WTC11 (cell line): ENCODE measurements at regions not wholly inside any gene's neighbourhood (a gene's known extent, or its start where the extent isn't known, plus 50 kb on each side); places are given as distances from the start of the nearest gene placed in this dataset.

Source experiments
- ATAC-seq: fragments of 200-7000 bp; cut with Tn5 transposase; 2 replicates; pipeline ENCODE4 v1.10.0; 2021; ENCODE audit warnings: mild to moderate bottlenecking, moderate library complexity
- CTCF ChIA-PET: fragments of 300-600 bp; sonication (Branson Sonifier 250); formaldehyde crosslinking; loops from one replicate; lab custom pipeline; 2021; ENCODE audit warnings: antibody characterized with exemption; lab: Charles Lee
- POLR2A ChIA-PET: fragments of 350-600 bp; sonication (Branson Sonifier 250); formaldehyde crosslinking; loops from one replicate; lab custom pipeline; 2021; ENCODE audit warnings: antibody characterized with exemption; lab: Charles Lee
- DNase-seq: peaks from one replicate; pipeline ENCODE4 v3.0.0; 2021; ENCODE audit warnings: low spot score
- H3K27ac Mint-ChIP-seq: 2 replicates; pipeline ENCODE4 v1.8.0; 2021; ENCODE audit warnings: mixed read lengths
- H3K27me3 Mint-ChIP-seq: 2 replicates; pipeline ENCODE4 v1.8.0; 2021; ENCODE audit warnings: low read depth, mild to moderate bottlenecking, moderate library complexity, mixed read lengths
- H3K36me3 Mint-ChIP-seq: 2 replicates; pipeline ENCODE4 v1.8.0; 2021; ENCODE audit warnings: mixed read lengths
- H3K4me1 Mint-ChIP-seq: 2 replicates; pipeline ENCODE4 v1.8.0; 2022; ENCODE audit warnings: mixed read lengths
- H3K4me3 Mint-ChIP-seq: 2 replicates; pipeline ENCODE4 v1.8.0; 2021; ENCODE audit warnings: mild to moderate bottlenecking, moderate library complexity, mixed read lengths
- H3K9me3 Mint-ChIP-seq: 2 replicates; pipeline ENCODE4 v1.8.0; 2021; ENCODE audit warnings: mixed read lengths
- CBFB ChIP-seq: sonication (generic); formaldehyde crosslinking; IDR thresholded peaks from 2 replicates; pipeline ENCODE4 v1.8.1; 2022; ENCODE audit warnings: mild to moderate bottlenecking, low read depth, missing genetic modification reagents
- CREB1 ChIP-seq: sonication (generic); formaldehyde crosslinking; IDR thresholded peaks from 2 replicates; pipeline ENCODE4 v1.8.0; 2023; ENCODE audit warnings: mild to moderate bottlenecking, missing genetic modification reagents
- GRHL2 ChIP-seq: fragments of 250-450 bp; sonication (Bioruptor Pico); IDR thresholded peaks from 2 replicates; pipeline ENCODE4 v1.8.0; 2022; ENCODE audit warnings: mild to moderate bottlenecking, moderate library complexity; ENCODE audit not compliant: insufficient replicate concordance, severe bottlenecking
- JUN ChIP-seq: sonication (generic); formaldehyde crosslinking; IDR thresholded peaks from 2 replicates; pipeline ENCODE4 v1.8.0; 2023; ENCODE audit warnings: mild to moderate bottlenecking, missing genetic modification reagents
- NFE2L1 ChIP-seq: sonication (generic); formaldehyde crosslinking; IDR thresholded peaks from 2 replicates; pipeline ENCODE4 v1.8.1; 2023; ENCODE audit warnings: missing genetic modification reagents
- NR3C1 ChIP-seq: sonication (generic); formaldehyde crosslinking; conservative IDR thresholded peaks from 2 replicates; pipeline ENCODE4 v1.8.1; 2023; ENCODE audit warnings: low read depth, mild to moderate bottlenecking, missing genetic modification reagents
- RELA ChIP-seq: sonication (generic); formaldehyde crosslinking; IDR thresholded peaks from 2 replicates; pipeline ENCODE4 v1.8.1; 2022; ENCODE audit warnings: missing genetic modification reagents, mild to moderate bottlenecking, borderline replicate concordance
- ZNF219 ChIP-seq: sonication (generic); formaldehyde crosslinking; IDR thresholded peaks from 2 replicates; pipeline ENCODE4 v1.8.0; 2023; ENCODE audit warnings: missing genetic modification reagents, mild to moderate bottlenecking, borderline replicate concordance
- ZNF263 ChIP-seq: sonication (generic); formaldehyde crosslinking; IDR thresholded peaks from 2 replicates; pipeline ENCODE4 v1.8.1; 2022; ENCODE audit warnings: low read depth, mild to moderate bottlenecking, moderate library complexity, missing genetic modification reagents
- ZNF317 ChIP-seq: sonication (generic); formaldehyde crosslinking; IDR thresholded peaks from 2 replicates; pipeline ENCODE4 v1.8.1; 2023; ENCODE audit warnings: low read depth, mild to moderate bottlenecking, moderate library complexity, missing genetic modification reagents, borderline replicate concordance
- ZNF671 ChIP-seq: fragments of 250-450 bp; sonication (Bioruptor Pico); IDR thresholded peaks from 2 replicates; pipeline ENCODE4 v1.8.0; 2021; ENCODE audit warnings: mild to moderate bottlenecking
- TF ChIP-seq, protein P1 (sequence below): sonication (generic); formaldehyde crosslinking; IDR thresholded peaks from 2 replicates; pipeline ENCODE4 v1.8.0; 2022; ENCODE audit warnings: missing genetic modification reagents
- TF ChIP-seq, protein P2 (sequence below): fragments of 250-450 bp; sonication (Bioruptor Pico); conservative IDR thresholded peaks from 2 replicates; pipeline ENCODE4 v1.9.0; 2021; ENCODE audit warnings: mild to moderate bottlenecking
- TF ChIP-seq, protein P3 (sequence below): sonication (generic); formaldehyde crosslinking; IDR thresholded peaks from 2 replicates; pipeline ENCODE4 v1.8.1; 2023; ENCODE audit warnings: mild to moderate bottlenecking, missing genetic modification reagents, borderline replicate concordance
- TF ChIP-seq, protein P4 (sequence below): sonication (generic); formaldehyde crosslinking; IDR thresholded peaks from 2 replicates; pipeline ENCODE4 v1.8.1; 2022; ENCODE audit warnings: low read depth, missing genetic modification reagents, borderline replicate concordance
- TF ChIP-seq, protein P5 (sequence below): sonication (generic); formaldehyde crosslinking; IDR thresholded peaks from 2 replicates; pipeline ENCODE4 v1.8.1; 2022; ENCODE audit warnings: mild to moderate bottlenecking, moderate library complexity, missing genetic modification reagents
- TF ChIP-seq, protein P6 (sequence below): sonication (generic); formaldehyde crosslinking; IDR thresholded peaks from 2 replicates; pipeline ENCODE4 v1.8.1; 2023; ENCODE audit warnings: mild to moderate bottlenecking, missing genetic modification reagents, moderate library complexity

DNA sequence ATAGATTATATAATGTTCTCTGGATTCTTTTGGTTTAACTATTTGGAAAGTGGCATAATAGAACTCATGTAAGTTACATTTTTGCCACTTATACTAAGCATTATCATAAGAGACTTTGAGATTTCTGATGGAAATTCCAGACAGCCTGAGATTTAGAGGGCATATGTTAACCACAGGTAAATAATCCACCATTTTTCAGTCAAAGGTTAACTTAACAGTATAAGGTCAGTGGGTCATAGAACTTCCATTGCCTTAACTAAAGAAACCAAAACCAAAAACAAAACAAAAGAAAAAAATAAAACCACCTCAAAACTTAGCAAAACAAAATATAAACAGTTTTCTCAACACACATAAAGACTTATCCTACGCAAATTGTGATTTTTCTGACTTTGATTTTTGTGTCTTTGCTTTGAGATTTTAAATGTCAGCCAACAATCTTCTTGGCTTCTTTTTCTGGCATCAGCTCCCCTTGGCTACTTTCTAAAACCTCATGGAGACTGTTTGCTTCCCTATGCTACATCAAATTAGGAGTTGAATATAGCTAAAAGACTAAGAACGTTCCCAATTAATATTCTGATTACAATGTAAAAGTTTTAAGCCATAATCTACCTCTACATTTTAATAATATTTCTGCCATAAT is 430.1 kb upstream of the DAB2 start (continued):
- TF ChIP-seq, protein P1, sequence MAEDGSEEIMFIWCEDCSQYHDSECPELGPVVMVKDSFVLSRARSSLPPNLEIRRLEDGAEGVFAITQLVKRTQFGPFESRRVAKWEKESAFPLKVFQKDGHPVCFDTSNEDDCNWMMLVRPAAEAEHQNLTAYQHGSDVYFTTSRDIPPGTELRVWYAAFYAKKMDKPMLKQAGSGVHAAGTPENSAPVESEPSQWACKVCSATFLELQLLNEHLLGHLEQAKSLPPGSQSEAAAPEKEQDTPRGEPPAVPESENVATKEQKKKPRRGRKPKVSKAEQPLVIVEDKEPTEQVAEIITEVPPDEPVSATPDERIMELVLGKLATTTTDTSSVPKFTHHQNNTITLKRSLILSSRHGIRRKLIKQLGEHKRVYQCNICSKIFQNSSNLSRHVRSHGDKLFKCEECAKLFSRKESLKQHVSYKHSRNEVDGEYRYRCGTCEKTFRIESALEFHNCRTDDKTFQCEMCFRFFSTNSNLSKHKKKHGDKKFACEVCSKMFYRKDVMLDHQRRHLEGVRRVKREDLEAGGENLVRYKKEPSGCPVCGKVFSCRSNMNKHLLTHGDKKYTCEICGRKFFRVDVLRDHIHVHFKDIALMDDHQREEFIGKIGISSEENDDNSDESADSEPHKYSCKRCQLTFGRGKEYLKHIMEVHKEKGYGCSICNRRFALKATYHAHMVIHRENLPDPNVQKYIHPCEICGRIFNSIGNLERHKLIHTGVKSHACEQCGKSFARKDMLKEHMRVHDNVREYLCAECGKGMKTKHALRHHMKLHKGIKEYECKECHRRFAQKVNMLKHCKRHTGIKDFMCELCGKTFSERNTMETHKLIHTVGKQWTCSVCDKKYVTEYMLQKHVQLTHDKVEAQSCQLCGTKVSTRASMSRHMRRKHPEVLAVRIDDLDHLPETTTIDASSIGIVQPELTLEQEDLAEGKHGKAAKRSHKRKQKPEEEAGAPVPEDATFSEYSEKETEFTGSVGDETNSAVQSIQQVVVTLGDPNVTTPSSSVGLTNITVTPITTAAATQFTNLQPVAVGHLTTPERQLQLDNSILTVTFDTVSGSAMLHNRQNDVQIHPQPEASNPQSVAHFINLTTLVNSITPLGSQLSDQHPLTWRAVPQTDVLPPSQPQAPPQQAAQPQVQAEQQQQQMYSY (CRISPR knock-in tag): no peak

DNA sequence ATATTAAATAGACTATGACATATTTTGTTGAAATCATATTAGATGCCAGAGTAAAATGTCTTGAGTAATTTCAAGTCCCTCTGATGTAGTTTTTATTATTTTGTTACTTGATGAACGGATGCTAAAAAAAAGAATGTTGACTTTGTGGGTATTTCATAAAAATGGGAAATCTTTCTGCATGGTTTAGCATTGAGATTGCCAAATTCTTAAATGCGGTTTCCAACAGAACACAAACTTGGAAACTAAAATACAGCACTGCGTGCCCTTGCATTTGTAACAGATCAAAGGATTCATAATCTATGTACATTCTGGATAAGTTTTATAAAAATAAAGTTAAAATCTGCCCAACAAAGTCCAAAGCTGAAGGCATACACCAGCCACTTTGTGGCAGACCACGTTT is 425.5 kb upstream of the DAB2 start:
- no peak for DNase-seq
- no peaks in the 10 kb centered on the region for H3K9me3 Mint-ChIP-seq
- no peak overlapping the region for H3K27ac Mint-ChIP-seq
- ATAC-seq: no peak
- H3K4me1 Mint-ChIP-seq: no peaks in the 10 kb centered on the region
- ChIA-PET CTCF (no interaction called here), POLR2A (no interaction called here)
- TF ChIP-seq, protein P2, sequence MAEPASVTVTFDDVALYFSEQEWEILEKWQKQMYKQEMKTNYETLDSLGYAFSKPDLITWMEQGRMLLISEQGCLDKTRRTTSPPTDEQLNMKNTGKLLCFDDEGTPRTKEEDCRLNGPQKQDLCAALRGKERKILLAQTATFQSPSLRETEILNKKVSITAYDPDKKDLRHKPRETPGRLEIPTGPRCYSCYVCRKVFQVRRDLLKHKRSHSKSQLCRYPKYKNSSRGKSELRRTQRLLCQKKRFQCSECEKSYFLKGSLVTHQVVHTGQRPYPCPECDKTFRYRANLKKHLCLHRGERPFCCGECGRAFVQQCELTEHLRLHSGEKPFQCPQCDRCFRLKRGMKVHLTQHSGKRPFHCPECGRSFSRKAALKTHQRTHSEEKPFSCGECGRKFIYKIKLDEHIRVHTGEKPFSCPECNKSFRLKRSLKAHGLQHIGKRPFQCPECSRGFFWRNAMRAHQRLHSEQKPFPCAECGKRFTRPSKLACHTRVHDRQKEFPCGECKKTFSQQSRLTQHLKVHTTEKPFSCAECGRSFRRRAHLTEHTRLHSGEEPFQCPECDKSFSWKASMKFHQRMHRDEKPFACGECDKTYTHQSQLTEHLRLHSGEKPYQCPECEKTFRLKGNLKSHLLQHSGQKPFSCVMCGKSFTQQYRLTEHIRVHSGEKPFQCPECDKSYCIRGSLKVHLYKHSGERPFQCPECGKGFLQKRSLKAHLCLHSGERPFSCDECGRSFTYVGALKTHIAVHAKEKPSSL (CRISPR knock-in tag): no peak
- TF ChIP-seq CBFB (CRISPR knock-in tag) (no peak), ZNF671 (CRISPR knock-in tag) (no peak), NFE2L1 (CRISPR knock-in tag) (no peak), ZNF317 (no peak)
- H3K4me3 Mint-ChIP-seq: no peak overlapping the region
- no peaks in the 10 kb centered on the region for H3K36me3 Mint-ChIP-seq
- no peaks in the 10 kb centered on the region for H3K27me3 Mint-ChIP-seq

DNA sequence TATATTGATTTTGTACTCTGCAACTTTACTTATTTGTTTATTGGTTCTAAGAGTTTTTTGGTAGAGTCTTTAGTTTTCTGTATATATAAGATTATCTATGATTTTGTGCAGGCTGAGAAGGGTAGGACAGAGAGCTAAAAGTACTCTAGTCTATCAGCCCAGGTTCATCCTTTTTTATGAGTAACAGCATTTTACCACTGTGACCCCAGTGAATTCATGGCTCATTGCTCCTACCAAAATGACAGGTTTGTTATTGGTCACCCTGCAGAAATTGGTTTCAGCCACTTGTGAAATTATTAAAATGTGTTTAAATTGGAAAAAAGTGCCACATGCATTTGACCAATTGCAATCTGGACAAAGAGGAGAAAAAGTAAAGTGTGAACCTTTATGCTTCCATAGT is 421.4 kb upstream of the DAB2 start:
- H3K27me3 Mint-ChIP-seq: no peaks in the 10 kb centered on the region
- no peaks in the 10 kb centered on the region for H3K4me1 Mint-ChIP-seq
- DNase-seq (no peak), ATAC-seq (no peak)
- POLR2A ChIA-PET: no interaction called here
- CTCF ChIA-PET: no interaction called here
- TF ChIP-seq, protein P3, sequence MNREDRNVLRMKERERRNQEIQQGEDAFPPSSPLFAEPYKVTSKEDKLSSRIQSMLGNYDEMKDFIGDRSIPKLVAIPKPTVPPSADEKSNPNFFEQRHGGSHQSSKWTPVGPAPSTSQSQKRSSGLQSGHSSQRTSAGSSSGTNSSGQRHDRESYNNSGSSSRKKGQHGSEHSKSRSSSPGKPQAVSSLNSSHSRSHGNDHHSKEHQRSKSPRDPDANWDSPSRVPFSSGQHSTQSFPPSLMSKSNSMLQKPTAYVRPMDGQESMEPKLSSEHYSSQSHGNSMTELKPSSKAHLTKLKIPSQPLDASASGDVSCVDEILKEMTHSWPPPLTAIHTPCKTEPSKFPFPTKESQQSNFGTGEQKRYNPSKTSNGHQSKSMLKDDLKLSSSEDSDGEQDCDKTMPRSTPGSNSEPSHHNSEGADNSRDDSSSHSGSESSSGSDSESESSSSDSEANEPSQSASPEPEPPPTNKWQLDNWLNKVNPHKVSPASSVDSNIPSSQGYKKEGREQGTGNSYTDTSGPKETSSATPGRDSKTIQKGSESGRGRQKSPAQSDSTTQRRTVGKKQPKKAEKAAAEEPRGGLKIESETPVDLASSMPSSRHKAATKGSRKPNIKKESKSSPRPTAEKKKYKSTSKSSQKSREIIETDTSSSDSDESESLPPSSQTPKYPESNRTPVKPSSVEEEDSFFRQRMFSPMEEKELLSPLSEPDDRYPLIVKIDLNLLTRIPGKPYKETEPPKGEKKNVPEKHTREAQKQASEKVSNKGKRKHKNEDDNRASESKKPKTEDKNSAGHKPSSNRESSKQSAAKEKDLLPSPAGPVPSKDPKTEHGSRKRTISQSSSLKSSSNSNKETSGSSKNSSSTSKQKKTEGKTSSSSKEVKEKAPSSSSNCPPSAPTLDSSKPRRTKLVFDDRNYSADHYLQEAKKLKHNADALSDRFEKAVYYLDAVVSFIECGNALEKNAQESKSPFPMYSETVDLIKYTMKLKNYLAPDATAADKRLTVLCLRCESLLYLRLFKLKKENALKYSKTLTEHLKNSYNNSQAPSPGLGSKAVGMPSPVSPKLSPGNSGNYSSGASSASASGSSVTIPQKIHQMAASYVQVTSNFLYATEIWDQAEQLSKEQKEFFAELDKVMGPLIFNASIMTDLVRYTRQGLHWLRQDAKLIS (CRISPR knock-in tag): no peak
- TF ChIP-seq, protein P4, sequence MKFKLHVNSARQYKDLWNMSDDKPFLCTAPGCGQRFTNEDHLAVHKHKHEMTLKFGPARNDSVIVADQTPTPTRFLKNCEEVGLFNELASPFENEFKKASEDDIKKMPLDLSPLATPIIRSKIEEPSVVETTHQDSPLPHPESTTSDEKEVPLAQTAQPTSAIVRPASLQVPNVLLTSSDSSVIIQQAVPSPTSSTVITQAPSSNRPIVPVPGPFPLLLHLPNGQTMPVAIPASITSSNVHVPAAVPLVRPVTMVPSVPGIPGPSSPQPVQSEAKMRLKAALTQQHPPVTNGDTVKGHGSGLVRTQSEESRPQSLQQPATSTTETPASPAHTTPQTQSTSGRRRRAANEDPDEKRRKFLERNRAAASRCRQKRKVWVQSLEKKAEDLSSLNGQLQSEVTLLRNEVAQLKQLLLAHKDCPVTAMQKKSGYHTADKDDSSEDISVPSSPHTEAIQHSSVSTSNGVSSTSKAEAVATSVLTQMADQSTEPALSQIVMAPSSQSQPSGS: no peak
- H3K27ac Mint-ChIP-seq: no peak overlapping the region
- H3K4me3 Mint-ChIP-seq: no peak overlapping the region
- H3K9me3 Mint-ChIP-seq: no peaks in the 10 kb centered on the region
- H3K36me3 Mint-ChIP-seq: no peaks in the 10 kb centered on the region

DNA sequence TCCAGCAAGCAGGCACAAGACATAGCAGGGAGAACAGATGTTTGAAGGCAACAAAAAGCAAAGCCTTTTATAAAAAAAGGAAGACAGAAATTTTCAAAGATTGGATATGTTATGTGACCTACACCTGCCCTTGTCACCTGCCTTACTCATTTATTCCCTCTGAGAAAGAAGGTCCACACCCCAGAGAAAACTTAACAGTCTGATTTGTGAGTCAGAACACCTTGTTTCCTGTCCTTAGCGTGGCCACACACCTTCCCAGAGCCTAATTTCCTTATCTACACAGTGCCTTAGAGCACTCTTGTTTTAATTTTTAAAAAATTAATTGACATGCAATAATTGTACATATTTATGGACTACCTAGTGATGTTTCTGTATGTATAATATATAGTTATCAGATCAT is 419.0 kb upstream of the DAB2 start:
- no peak for DNase-seq
- Mint-ChIP-seq H3K9me3 (peaks cover 17% of the 10 kb centered on the region), H3K27ac (no peak overlapping the region), H3K4me1 (no peaks in the 10 kb centered on the region), H3K36me3 (peaks cover 5% of the 10 kb centered on the region), H3K4me3 (no peak overlapping the region), H3K27me3 (no peaks in the 10 kb centered on the region)
- no peak for ATAC-seq
- POLR2A ChIA-PET: no interaction called here
- CTCF ChIA-PET: no interaction called here
- no peak for TF ChIP-seq RELA (CRISPR knock-in tag)
- TF ChIP-seq ZNF263 (CRISPR knock-in tag): no peak
- TF ChIP-seq, protein P5, sequence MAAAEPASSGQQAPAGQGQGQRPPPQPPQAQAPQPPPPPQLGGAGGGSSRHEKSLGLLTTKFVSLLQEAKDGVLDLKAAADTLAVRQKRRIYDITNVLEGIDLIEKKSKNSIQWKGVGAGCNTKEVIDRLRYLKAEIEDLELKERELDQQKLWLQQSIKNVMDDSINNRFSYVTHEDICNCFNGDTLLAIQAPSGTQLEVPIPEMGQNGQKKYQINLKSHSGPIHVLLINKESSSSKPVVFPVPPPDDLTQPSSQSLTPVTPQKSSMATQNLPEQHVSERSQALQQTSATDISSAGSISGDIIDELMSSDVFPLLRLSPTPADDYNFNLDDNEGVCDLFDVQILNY (CRISPR knock-in tag): no peak
- no peak for TF ChIP-seq CREB1 (CRISPR knock-in tag)
- TF ChIP-seq JUN: no peak
- TF ChIP-seq, protein P6, sequence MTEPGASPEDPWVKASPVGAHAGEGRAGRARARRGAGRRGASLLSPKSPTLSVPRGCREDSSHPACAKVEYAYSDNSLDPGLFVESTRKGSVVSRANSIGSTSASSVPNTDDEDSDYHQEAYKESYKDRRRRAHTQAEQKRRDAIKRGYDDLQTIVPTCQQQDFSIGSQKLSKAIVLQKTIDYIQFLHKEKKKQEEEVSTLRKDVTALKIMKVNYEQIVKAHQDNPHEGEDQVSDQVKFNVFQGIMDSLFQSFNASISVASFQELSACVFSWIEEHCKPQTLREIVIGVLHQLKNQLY (CRISPR knock-in tag): no peak
- no peak for TF ChIP-seq ZNF219 (CRISPR knock-in tag)
- no peak for TF ChIP-seq NR3C1 (CRISPR knock-in tag)
- TF ChIP-seq GRHL2 (CRISPR knock-in tag): no peak
